ENCODE measurements at regions not wholly inside any gene's neighbourhood (a gene's known extent, or its start where the extent isn't known, plus 50 kb on each side); places are given as distances from the start of the nearest gene placed in this dataset.

DNA sequence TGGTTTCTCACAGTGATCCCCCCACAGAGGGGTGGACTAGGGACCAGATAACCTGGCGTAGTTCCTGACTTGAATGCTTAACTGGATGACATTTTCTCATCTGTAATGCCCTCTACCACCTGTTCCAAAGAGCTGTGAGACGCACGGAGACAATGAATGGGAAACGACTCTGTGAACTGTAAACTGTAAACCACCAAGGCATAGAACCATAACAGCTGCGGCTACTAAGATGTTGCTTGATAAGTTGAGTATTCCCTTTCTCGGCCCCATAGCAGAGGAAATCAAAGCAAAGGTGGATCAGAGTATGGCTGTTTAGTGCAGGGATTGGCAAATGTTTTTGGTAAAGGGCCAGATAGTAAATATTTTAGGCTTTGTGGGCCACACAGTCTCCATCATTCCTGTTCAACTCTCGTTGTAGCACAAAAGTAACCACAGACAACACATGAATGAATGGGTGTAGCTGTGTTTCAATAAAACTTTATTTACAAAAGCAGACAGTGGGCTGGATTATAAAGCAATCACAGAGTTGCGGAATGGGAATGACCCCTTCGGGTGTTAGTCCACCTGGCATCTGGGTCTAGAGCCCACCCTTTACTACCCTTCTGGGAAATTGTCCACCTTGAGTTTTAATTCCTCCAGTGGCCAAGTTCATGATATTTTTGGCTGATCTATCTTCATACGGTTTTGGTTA lies 315.2 kb downstream of the RPS6KC1 start:
- Histone ChIP-seq H3K4me3 (ENCODE audit: low read length) (no peak overlapping the region), H3K79me2 (ENCODE audit: low read length) (no peaks in the 10 kb centered on the region), H3K4me2 (ENCODE audit: low read length) (peak overlapping the region; percentile 24), H3K4me1 (ENCODE audit: low read length) (peaks cover 17% of the 10 kb centered on the region), H3K9me3 (ENCODE audit: insufficient read depth, low read length) (no peaks in the 10 kb centered on the region), H3K9ac (ENCODE audit: low read length) (no peak overlapping the region), H4K20me1 (ENCODE audit: insufficient read depth, low read length) (no peaks in the 10 kb centered on the region), H3K36me3 (replicated peaks; ENCODE audit: low read depth, low read length) (no peaks in the 10 kb centered on the region), H2AFZ (ENCODE audit: low read depth, low read length) (no peak overlapping the region), H3K27ac (ENCODE audit: low read length) (no peak overlapping the region), H3K27me3 (ENCODE audit: low read depth, low read length) (no peaks in the 10 kb centered on the region)
- TF ChIP-seq, protein P1, sequence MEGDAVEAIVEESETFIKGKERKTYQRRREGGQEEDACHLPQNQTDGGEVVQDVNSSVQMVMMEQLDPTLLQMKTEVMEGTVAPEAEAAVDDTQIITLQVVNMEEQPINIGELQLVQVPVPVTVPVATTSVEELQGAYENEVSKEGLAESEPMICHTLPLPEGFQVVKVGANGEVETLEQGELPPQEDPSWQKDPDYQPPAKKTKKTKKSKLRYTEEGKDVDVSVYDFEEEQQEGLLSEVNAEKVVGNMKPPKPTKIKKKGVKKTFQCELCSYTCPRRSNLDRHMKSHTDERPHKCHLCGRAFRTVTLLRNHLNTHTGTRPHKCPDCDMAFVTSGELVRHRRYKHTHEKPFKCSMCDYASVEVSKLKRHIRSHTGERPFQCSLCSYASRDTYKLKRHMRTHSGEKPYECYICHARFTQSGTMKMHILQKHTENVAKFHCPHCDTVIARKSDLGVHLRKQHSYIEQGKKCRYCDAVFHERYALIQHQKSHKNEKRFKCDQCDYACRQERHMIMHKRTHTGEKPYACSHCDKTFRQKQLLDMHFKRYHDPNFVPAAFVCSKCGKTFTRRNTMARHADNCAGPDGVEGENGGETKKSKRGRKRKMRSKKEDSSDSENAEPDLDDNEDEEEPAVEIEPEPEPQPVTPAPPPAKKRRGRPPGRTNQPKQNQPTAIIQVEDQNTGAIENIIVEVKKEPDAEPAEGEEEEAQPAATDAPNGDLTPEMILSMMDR (IDR thresholded peaks at IDR 0.05; ENCODE audit: low read depth, low read length), result no peak
- no peak for TF ChIP-seq EZH2phosphoT487 (IDR thresholded peaks at IDR 0.05; ENCODE audit: low read depth)

DNA sequence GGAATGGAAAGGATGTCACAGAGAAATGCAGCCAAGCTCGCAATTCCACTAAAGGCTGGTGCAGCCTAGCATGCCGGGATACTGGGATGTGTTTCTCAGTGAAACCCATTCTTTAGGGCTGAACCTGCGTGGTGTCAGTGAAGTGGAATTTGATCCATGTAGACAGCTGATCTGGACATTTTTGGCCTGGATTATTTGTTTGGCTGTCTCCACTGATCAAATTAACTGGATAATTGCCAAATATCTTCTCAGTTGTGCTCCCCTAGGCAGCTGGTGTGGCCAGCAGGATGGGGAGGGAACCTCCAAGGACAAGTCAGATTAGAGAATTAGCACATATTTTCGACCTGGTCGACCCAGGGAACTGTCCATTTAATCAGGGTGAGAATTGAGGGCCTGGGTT lies 318.4 kb downstream of the RPS6KC1 start:
- no peaks in the 10 kb centered on the region for H3K9me3 ChIP-seq (ENCODE audit: insufficient read depth, low read length)
- TF ChIP-seq EZH2phosphoT487 (IDR thresholded peaks at IDR 0.05; ENCODE audit: low read depth), result no peak
- TF ChIP-seq, protein P1 (IDR thresholded peaks at IDR 0.05; ENCODE audit: low read depth, low read length), result no peak

DNA sequence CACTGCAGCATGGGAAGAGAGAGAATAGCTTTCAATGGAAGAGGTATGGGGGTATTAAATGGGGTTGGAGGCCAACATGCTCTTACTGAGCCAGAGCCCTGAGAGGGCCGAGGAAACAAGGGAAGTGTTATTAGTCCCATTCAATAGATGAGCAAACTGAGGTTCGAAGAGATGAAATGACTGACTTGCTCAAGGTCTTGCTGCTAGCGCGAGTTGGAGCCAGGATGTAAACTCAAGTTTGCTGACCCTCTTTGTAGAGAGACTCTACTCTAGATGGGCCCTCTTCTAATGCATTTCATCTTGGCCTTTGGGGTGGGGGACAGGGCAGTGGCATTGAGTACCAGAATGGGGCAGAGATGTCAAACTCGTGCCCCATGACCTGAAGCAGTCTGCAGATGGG lies 319.5 kb downstream of the RPS6KC1 start:
- Histone ChIP-seq H4K20me1 (ENCODE audit: insufficient read depth, low read length) (no peaks in the 10 kb centered on the region), H3K27ac (ENCODE audit: low read length) (no peak overlapping the region)

More for the DNA sequence above, 318.4 kb downstream of the RPS6KC1 start:
- H3K27me3 ChIP-seq (ENCODE audit: low read depth, low read length), result no peaks in the 10 kb centered on the region
- no peak overlapping the region for H3K9ac ChIP-seq (ENCODE audit: low read length)
- H3K4me3 ChIP-seq (ENCODE audit: low read length), result no peak overlapping the region
- H2AFZ ChIP-seq (ENCODE audit: low read depth, low read length), result no peak overlapping the region
- no peak overlapping the region for H3K27ac ChIP-seq (ENCODE audit: low read length)
- H3K79me2 ChIP-seq (ENCODE audit: low read length), result no peaks in the 10 kb centered on the region
- H3K4me1 ChIP-seq (ENCODE audit: low read length), result peaks cover 17% of the 10 kb centered on the region
- no peak overlapping the region for H3K4me2 ChIP-seq (ENCODE audit: low read length)
- H4K20me1 ChIP-seq (ENCODE audit: insufficient read depth, low read length), result no peaks in the 10 kb centered on the region
- no peaks in the 10 kb centered on the region for H3K36me3 ChIP-seq (replicated peaks; ENCODE audit: low read depth, low read length)

DNA sequence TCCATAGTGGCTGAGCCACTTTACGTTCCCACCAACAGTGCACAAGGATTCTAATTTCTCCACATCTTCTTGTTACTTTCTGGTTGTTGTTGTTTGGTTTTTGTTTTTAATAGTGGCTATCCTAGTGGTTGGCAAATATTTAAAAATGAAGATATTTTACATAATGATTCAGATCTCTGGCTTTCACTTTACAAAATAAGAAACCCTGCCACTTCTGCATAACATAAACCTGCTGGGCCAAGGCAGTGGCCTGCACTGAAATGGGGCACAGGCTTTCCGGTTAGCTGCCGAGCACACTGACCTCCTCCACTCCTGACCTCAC lies 320.4 kb downstream of the RPS6KC1 start:
- Histone ChIP-seq H3K9ac (ENCODE audit: low read length) (no peak overlapping the region), H2AFZ (ENCODE audit: low read depth, low read length) (no peak overlapping the region), H3K4me2 (ENCODE audit: low read length) (no peak overlapping the region), H3K4me1 (ENCODE audit: low read length) (peaks cover 15% of the 10 kb centered on the region), H3K9me3 (ENCODE audit: insufficient read depth, low read length) (no peaks in the 10 kb centered on the region), H3K27ac (ENCODE audit: low read length) (no peak overlapping the region), H3K4me3 (ENCODE audit: low read length) (no peak overlapping the region), H3K79me2 (ENCODE audit: low read length) (no peaks in the 10 kb centered on the region), H3K27me3 (ENCODE audit: low read depth, low read length) (no peaks in the 10 kb centered on the region), H4K20me1 (ENCODE audit: insufficient read depth, low read length) (no peaks in the 10 kb centered on the region), H3K36me3 (replicated peaks; ENCODE audit: low read depth, low read length) (no peaks in the 10 kb centered on the region)
- no peak for TF ChIP-seq EZH2phosphoT487 (IDR thresholded peaks at IDR 0.05; ENCODE audit: low read depth)
- TF ChIP-seq, protein P1 (IDR thresholded peaks at IDR 0.05; ENCODE audit: low read depth, low read length), result no peak

More for the DNA sequence above, 319.5 kb downstream of the RPS6KC1 start:
- Histone ChIP-seq H3K4me1 (ENCODE audit: low read length) (peaks cover 17% of the 10 kb centered on the region), H3K9me3 (ENCODE audit: insufficient read depth, low read length) (no peaks in the 10 kb centered on the region), H3K9ac (ENCODE audit: low read length) (no peak overlapping the region), H3K27me3 (ENCODE audit: low read depth, low read length) (no peaks in the 10 kb centered on the region), H3K79me2 (ENCODE audit: low read length) (no peaks in the 10 kb centered on the region), H2AFZ (ENCODE audit: low read depth, low read length) (no peak overlapping the region), H3K4me2 (ENCODE audit: low read length) (no peak overlapping the region), H3K36me3 (replicated peaks; ENCODE audit: low read depth, low read length) (no peaks in the 10 kb centered on the region), H3K4me3 (ENCODE audit: low read length) (no peak overlapping the region)
- no peak for TF ChIP-seq EZH2phosphoT487 (IDR thresholded peaks at IDR 0.05; ENCODE audit: low read depth)
- TF ChIP-seq, protein P1 (IDR thresholded peaks at IDR 0.05; ENCODE audit: low read depth, low read length), result no peak
